GM18907 (cell line): ENCODE measurements at regions not wholly inside any gene's neighbourhood (a gene's known extent, or its start where the extent isn't known, plus 50 kb on each side); places are given as distances from the start of the nearest gene placed in this dataset.

Experiments
- ATAC-seq: cut with Tn5 transposase; IDR thresholded peaks from one replicate; pipeline ENCODE4 v1.9.1; 2021; ENCODE audit warnings: mild to moderate bottlenecking, moderate library complexity; ENCODE audit not compliant: unreplicated experiment

- ATAC-seq, result no peak
Measured at GRCh38 chr1:193567937-193568336, 381.5 kb upstream of the B3GALT2 start.

- no peak for ATAC-seq
Measured at GRCh38 chr1:193566735-193567134, 380.3 kb upstream of the B3GALT2 start.

GRCh38 chr1:193565971-193566577 is 379.7 kb upstream of the B3GALT2 start:
- no peak for ATAC-seq

GRCh38 chr1:193562121-193562520 is 375.7 kb upstream of the B3GALT2 start:
- no peak for ATAC-seq

- ATAC-seq, result no peak
Measured at GRCh38 chr1:193558491-193559028, 372.1 kb upstream of the B3GALT2 start.

- no peak for ATAC-seq
Measured at GRCh38 chr1:193555662-193556441, 369.4 kb upstream of the B3GALT2 start.

GRCh38 chr1:193553564-193553963 is 367.2 kb upstream of the B3GALT2 start:
- no peak for ATAC-seq

GRCh38 chr1:193552274-193552673 is 365.9 kb upstream of the B3GALT2 start:
- ATAC-seq, result no peak

GRCh38 chr1:193549081-193549480 is 362.7 kb upstream of the B3GALT2 start:
- ATAC-seq, result no peak

- ATAC-seq, result no peak
Measured at GRCh38 chr1:193545171-193545570, 358.8 kb upstream of the B3GALT2 start.

- ATAC-seq, result no peak
Measured at GRCh38 chr1:193543259-193543658, 356.8 kb upstream of the B3GALT2 start.

- no peak for ATAC-seq
Measured at GRCh38 chr1:193542690-193543089, 356.3 kb upstream of the B3GALT2 start.

- peak; percentile 6 for ATAC-seq
Measured at GRCh38 chr1:193540511-193540910, 354.1 kb upstream of the B3GALT2 start.

- peak; percentile 74 for ATAC-seq
Measured at GRCh38 chr1:193539731-193540459, 353.5 kb upstream of the B3GALT2 start.

GRCh38 chr1:193538680-193539079 is 352.3 kb upstream of the B3GALT2 start:
- no peak for ATAC-seq

GRCh38 chr1:193538003-193538354 is 351.6 kb upstream of the B3GALT2 start:
- ATAC-seq, result no peak

GRCh38 chr1:193537266-193538002 is 351.0 kb upstream of the B3GALT2 start:
- peak; percentile 92 for ATAC-seq

GRCh38 chr1:193533853-193534252 is 347.4 kb upstream of the B3GALT2 start:
- no peak for ATAC-seq

GRCh38 chr1:193525917-193526710 is 339.7 kb upstream of the B3GALT2 start:
- peak; percentile 91 for ATAC-seq

- peak; percentile 10 for ATAC-seq
Measured at GRCh38 chr1:193525411-193525810, 339.0 kb upstream of the B3GALT2 start.
